ENCODE measurements at regions not wholly inside any gene's neighbourhood (a gene's known extent, or its start where the extent isn't known, plus 50 kb on each side); places are given as distances from the start of the nearest gene placed in this dataset.

GRCh38 chr21:23694390-23694789 is 1912.9 kb downstream of the MRPL39 start:
- Histone ChIP-seq H4K8ac (ENCODE audit: low read depth, low read length) (no peak overlapping the region), H2BK5ac (ENCODE audit: low read length) (no peak overlapping the region), H3K79me2 (ENCODE audit: control insufficient read depth, insufficient read depth, low read length) (no peaks in the 10 kb centered on the region), H3K27ac (ENCODE audit: low read depth, low read length) (no peak overlapping the region), H3K56ac (ENCODE audit: low read length) (no peak overlapping the region), H3K4ac (ENCODE audit: low read depth, low read length) (no peak overlapping the region), H3K4me2 (ENCODE audit: low read length) (no peak overlapping the region), H3K18ac (ENCODE audit: low read length) (no peak overlapping the region), H3K79me1 (ENCODE audit: low read length) (no peaks in the 10 kb centered on the region), H3K27me3 (ENCODE audit: insufficient read depth, low read length, poor library complexity) (no peaks in the 10 kb centered on the region), H3K4me1 (ENCODE audit: control insufficient read depth, low read depth, low read length) (no peaks in the 10 kb centered on the region), H2BK120ac (ENCODE audit: low read depth, low read length) (no peak overlapping the region), H2AK5ac (ENCODE audit: low read length) (no peak overlapping the region), H2BK15ac (replicated peaks; ENCODE audit: low read depth) (no peak overlapping the region), H3K36me3 (ENCODE audit: control insufficient read depth, insufficient read depth, low read length) (no peaks in the 10 kb centered on the region), H3K23ac (ENCODE audit: low read length) (no peak overlapping the region), H3K9ac (ENCODE audit: low read length) (no peak overlapping the region), H3K4me3 (ENCODE audit: low read length) (no peak overlapping the region), H4K5ac (ENCODE audit: low read length) (no peak overlapping the region)
- DNase-seq = no peak

GRCh38 chr21:23690316-23690715 is 1917.0 kb downstream of the MRPL39 start:
- Histone ChIP-seq H3K27me3 (ENCODE audit: insufficient read depth, low read length, poor library complexity) (no peaks in the 10 kb centered on the region), H3K79me1 (ENCODE audit: low read length) (no peaks in the 10 kb centered on the region), H3K36me3 (ENCODE audit: control insufficient read depth, insufficient read depth, low read length) (no peaks in the 10 kb centered on the region), H4K5ac (ENCODE audit: low read length) (no peak overlapping the region), H3K4me3 (ENCODE audit: low read length) (no peak overlapping the region), H2BK15ac (replicated peaks; ENCODE audit: low read depth) (no peak overlapping the region), H3K27ac (ENCODE audit: low read depth, low read length) (no peak overlapping the region), H2AK5ac (ENCODE audit: low read length) (no peak overlapping the region), H4K8ac (ENCODE audit: low read depth, low read length) (no peak overlapping the region), H3K79me2 (ENCODE audit: control insufficient read depth, insufficient read depth, low read length) (no peaks in the 10 kb centered on the region), H3K4ac (ENCODE audit: low read depth, low read length) (no peak overlapping the region), H2BK5ac (ENCODE audit: low read length) (no peak overlapping the region), H3K9ac (ENCODE audit: low read length) (no peak overlapping the region), H2BK120ac (ENCODE audit: low read depth, low read length) (no peak overlapping the region), H3K4me2 (ENCODE audit: low read length) (no peak overlapping the region), H3K4me1 (ENCODE audit: control insufficient read depth, low read depth, low read length) (no peaks in the 10 kb centered on the region), H3K23ac (ENCODE audit: low read length) (no peak overlapping the region), H3K56ac (ENCODE audit: low read length) (no peak overlapping the region), H3K18ac (ENCODE audit: low read length) (no peak overlapping the region)
- WGBS (ENCODE audit: extremely low coverage, insufficient coverage, low lambda C conversion rate) = no CpG with 5 or more reads among the region's 3 CpGs
- DNase-seq = no peak

GRCh38 chr21:23686737-23687523 is 1920.4 kb downstream of the MRPL39 start:
- no peak overlapping the region for H2AK5ac ChIP-seq (ENCODE audit: low read length)
- no peak overlapping the region for H2BK120ac ChIP-seq (ENCODE audit: low read depth, low read length)
- H3K27me3 ChIP-seq (ENCODE audit: insufficient read depth, low read length, poor library complexity) = no peaks in the 10 kb centered on the region
- no peak overlapping the region for H3K4ac ChIP-seq (ENCODE audit: low read depth, low read length)
- no peak overlapping the region for H2BK5ac ChIP-seq (ENCODE audit: low read length)
- no peaks in the 10 kb centered on the region for H3K4me1 ChIP-seq (ENCODE audit: control insufficient read depth, low read depth, low read length)
- WGBS (ENCODE audit: extremely low coverage, insufficient coverage, low lambda C conversion rate) = no CpG with 5 or more reads among the region's 3 CpGs
- no peak overlapping the region for H2BK15ac ChIP-seq (replicated peaks; ENCODE audit: low read depth)
- no peak overlapping the region for H3K23ac ChIP-seq (ENCODE audit: low read length)
- no peak for DNase-seq
- H3K9ac ChIP-seq (ENCODE audit: low read length) = no peak overlapping the region
- no peak overlapping the region for H3K27ac ChIP-seq (ENCODE audit: low read depth, low read length)
- no peak overlapping the region for H3K56ac ChIP-seq (ENCODE audit: low read length)
- no peak overlapping the region for H3K4me2 ChIP-seq (ENCODE audit: low read length)
- no peak overlapping the region for H3K4me3 ChIP-seq (ENCODE audit: low read length)
- no peaks in the 10 kb centered on the region for H3K79me1 ChIP-seq (ENCODE audit: low read length)
- no peaks in the 10 kb centered on the region for H3K79me2 ChIP-seq (ENCODE audit: control insufficient read depth, insufficient read depth, low read length)
- no peaks in the 10 kb centered on the region for H3K36me3 ChIP-seq (ENCODE audit: control insufficient read depth, insufficient read depth, low read length)
- no peak overlapping the region for H4K5ac ChIP-seq (ENCODE audit: low read length)
- H3K18ac ChIP-seq (ENCODE audit: low read length) = no peak overlapping the region
- H4K8ac ChIP-seq (ENCODE audit: low read depth, low read length) = no peak overlapping the region

GRCh38 chr21:23684431-23684830 is 1922.8 kb downstream of the MRPL39 start:
- no peak overlapping the region for H3K9ac ChIP-seq (ENCODE audit: low read length)
- no peak overlapping the region for H3K56ac ChIP-seq (ENCODE audit: low read length)
- H3K4me1 ChIP-seq (ENCODE audit: control insufficient read depth, low read depth, low read length) = no peaks in the 10 kb centered on the region
- no peak overlapping the region for H3K23ac ChIP-seq (ENCODE audit: low read length)
- H3K4me2 ChIP-seq (ENCODE audit: low read length) = no peak overlapping the region
- no peaks in the 10 kb centered on the region for H3K79me2 ChIP-seq (ENCODE audit: control insufficient read depth, insufficient read depth, low read length)
- H2BK5ac ChIP-seq (ENCODE audit: low read length) = no peak overlapping the region
- no peak overlapping the region for H3K4ac ChIP-seq (ENCODE audit: low read depth, low read length)
- no peak overlapping the region for H3K18ac ChIP-seq (ENCODE audit: low read length)
- no peak overlapping the region for H2BK120ac ChIP-seq (ENCODE audit: low read depth, low read length)
- DNase-seq = no peak
- no CpG with 5 or more reads among the region's 2 CpGs for WGBS (ENCODE audit: extremely low coverage, insufficient coverage, low lambda C conversion rate)
- H3K4me3 ChIP-seq (ENCODE audit: low read length) = no peak overlapping the region
- no peak overlapping the region for H4K8ac ChIP-seq (ENCODE audit: low read depth, low read length)
- H4K5ac ChIP-seq (ENCODE audit: low read length) = no peak overlapping the region
- H3K27me3 ChIP-seq (ENCODE audit: insufficient read depth, low read length, poor library complexity) = no peaks in the 10 kb centered on the region
- H3K27ac ChIP-seq (ENCODE audit: low read depth, low read length) = no peak overlapping the region
- H2AK5ac ChIP-seq (ENCODE audit: low read length) = no peak overlapping the region
- no peaks in the 10 kb centered on the region for H3K36me3 ChIP-seq (ENCODE audit: control insufficient read depth, insufficient read depth, low read length)
- no peak overlapping the region for H2BK15ac ChIP-seq (replicated peaks; ENCODE audit: low read depth)
- no peaks in the 10 kb centered on the region for H3K79me1 ChIP-seq (ENCODE audit: low read length)

GRCh38 chr21:23664193-23664694 is 1943.0 kb downstream of the MRPL39 start:
- no CpG with 5 or more reads among the region's 3 CpGs for WGBS (ENCODE audit: extremely low coverage, insufficient coverage, low lambda C conversion rate)
- Histone ChIP-seq H3K4ac (ENCODE audit: low read depth, low read length) (no peak overlapping the region), H2BK120ac (ENCODE audit: low read depth, low read length) (no peak overlapping the region), H3K27ac (ENCODE audit: low read depth, low read length) (no peak overlapping the region), H3K36me3 (ENCODE audit: control insufficient read depth, insufficient read depth, low read length) (no peaks in the 10 kb centered on the region), H3K4me3 (ENCODE audit: low read length) (no peak overlapping the region), H2BK15ac (replicated peaks; ENCODE audit: low read depth) (no peak overlapping the region), H2AK5ac (ENCODE audit: low read length) (no peak overlapping the region), H3K4me2 (ENCODE audit: low read length) (no peak overlapping the region), H3K9ac (ENCODE audit: low read length) (no peak overlapping the region), H3K18ac (ENCODE audit: low read length) (no peak overlapping the region), H4K8ac (ENCODE audit: low read depth, low read length) (no peak overlapping the region), H3K27me3 (ENCODE audit: insufficient read depth, low read length, poor library complexity) (no peaks in the 10 kb centered on the region), H3K79me2 (ENCODE audit: control insufficient read depth, insufficient read depth, low read length) (no peaks in the 10 kb centered on the region), H3K23ac (ENCODE audit: low read length) (no peak overlapping the region), H4K5ac (ENCODE audit: low read length) (no peak overlapping the region), H3K56ac (ENCODE audit: low read length) (no peak overlapping the region), H2BK5ac (ENCODE audit: low read length) (no peak overlapping the region), H3K79me1 (ENCODE audit: low read length) (no peaks in the 10 kb centered on the region), H3K4me1 (ENCODE audit: control insufficient read depth, low read depth, low read length) (no peaks in the 10 kb centered on the region)
- DNase-seq = no peak

- no peak for DNase-seq
- no peak overlapping the region for H2BK120ac ChIP-seq (ENCODE audit: low read depth, low read length)
- H3K4me3 ChIP-seq (ENCODE audit: low read length) = no peak overlapping the region
- no peak overlapping the region for H3K27ac ChIP-seq (ENCODE audit: low read depth, low read length)
- H3K23ac ChIP-seq (ENCODE audit: low read length) = no peak overlapping the region
- no peak overlapping the region for H2AK5ac ChIP-seq (ENCODE audit: low read length)
- no peak overlapping the region for H4K5ac ChIP-seq (ENCODE audit: low read length)
- no peak overlapping the region for H3K9ac ChIP-seq (ENCODE audit: low read length)
- H2BK15ac ChIP-seq (replicated peaks; ENCODE audit: low read depth) = no peak overlapping the region
- no peak overlapping the region for H4K8ac ChIP-seq (ENCODE audit: low read depth, low read length)
- no peak overlapping the region for H3K4me2 ChIP-seq (ENCODE audit: low read length)
- H3K36me3 ChIP-seq (ENCODE audit: control insufficient read depth, insufficient read depth, low read length) = no peaks in the 10 kb centered on the region
- H3K27me3 ChIP-seq (ENCODE audit: insufficient read depth, low read length, poor library complexity) = no peaks in the 10 kb centered on the region
- no peak overlapping the region for H3K56ac ChIP-seq (ENCODE audit: low read length)
- no peak overlapping the region for H3K4ac ChIP-seq (ENCODE audit: low read depth, low read length)
- H3K18ac ChIP-seq (ENCODE audit: low read length) = no peak overlapping the region
- no peaks in the 10 kb centered on the region for H3K79me1 ChIP-seq (ENCODE audit: low read length)
- no CpG with 5 or more reads among the region's 3 CpGs for WGBS (ENCODE audit: extremely low coverage, insufficient coverage, low lambda C conversion rate)
- no peaks in the 10 kb centered on the region for H3K79me2 ChIP-seq (ENCODE audit: control insufficient read depth, insufficient read depth, low read length)
- no peak overlapping the region for H2BK5ac ChIP-seq (ENCODE audit: low read length)
- H3K4me1 ChIP-seq (ENCODE audit: control insufficient read depth, low read depth, low read length) = no peaks in the 10 kb centered on the region
Measured at GRCh38 chr21:23660560-23660959, 1946.7 kb downstream of the MRPL39 start.
